ENCODE measurements at regions not wholly inside any gene's neighbourhood (a gene's known extent, or its start where the extent isn't known, plus 50 kb on each side); places are given as distances from the start of the nearest gene placed in this dataset.

DNA sequence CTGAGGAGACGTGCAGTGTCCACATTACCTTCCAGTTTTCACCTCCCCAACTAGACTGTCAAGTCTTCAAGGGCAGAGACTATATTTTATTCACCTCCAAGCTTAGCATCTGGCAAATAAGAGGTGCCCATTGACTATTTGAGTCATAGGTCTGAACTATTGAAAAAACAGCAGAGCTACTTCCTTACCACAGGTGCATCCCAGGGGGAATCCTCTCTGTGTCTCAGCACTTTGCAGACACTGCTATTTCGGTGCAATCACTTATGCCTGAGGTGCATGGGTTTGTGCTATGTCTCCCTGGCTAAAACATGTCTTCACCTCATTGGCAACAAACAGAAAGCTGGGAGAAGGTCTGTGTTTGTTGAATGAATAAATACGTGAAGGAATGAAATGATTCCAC lies 67.8 kb downstream of the SOX11 start:
- TF ChIP-seq, protein P1, sequence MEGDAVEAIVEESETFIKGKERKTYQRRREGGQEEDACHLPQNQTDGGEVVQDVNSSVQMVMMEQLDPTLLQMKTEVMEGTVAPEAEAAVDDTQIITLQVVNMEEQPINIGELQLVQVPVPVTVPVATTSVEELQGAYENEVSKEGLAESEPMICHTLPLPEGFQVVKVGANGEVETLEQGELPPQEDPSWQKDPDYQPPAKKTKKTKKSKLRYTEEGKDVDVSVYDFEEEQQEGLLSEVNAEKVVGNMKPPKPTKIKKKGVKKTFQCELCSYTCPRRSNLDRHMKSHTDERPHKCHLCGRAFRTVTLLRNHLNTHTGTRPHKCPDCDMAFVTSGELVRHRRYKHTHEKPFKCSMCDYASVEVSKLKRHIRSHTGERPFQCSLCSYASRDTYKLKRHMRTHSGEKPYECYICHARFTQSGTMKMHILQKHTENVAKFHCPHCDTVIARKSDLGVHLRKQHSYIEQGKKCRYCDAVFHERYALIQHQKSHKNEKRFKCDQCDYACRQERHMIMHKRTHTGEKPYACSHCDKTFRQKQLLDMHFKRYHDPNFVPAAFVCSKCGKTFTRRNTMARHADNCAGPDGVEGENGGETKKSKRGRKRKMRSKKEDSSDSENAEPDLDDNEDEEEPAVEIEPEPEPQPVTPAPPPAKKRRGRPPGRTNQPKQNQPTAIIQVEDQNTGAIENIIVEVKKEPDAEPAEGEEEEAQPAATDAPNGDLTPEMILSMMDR (conservative IDR thresholded peaks at IDR 0.05 in 1 of 2, IDR thresholded peaks at IDR 0.05 in 1 of 2; ENCODE audit: extremely low read depth in 1 of 2, insufficient read depth in 1 of 2, low read depth in 1 of 2, low read length in 2 of 2), result no peak
- no peak for TF ChIP-seq EZH2 (IDR thresholded peaks at IDR 0.05; ENCODE audit: borderline replicate concordance, low read length)
